KMS-11 (cell line): ENCODE measurements at regions not wholly inside any gene's neighbourhood (a gene's known extent, or its start where the extent isn't known, plus 50 kb on each side); places are given as distances from the start of the nearest gene placed in this dataset.

Source experiments
- H2AFZ ChIP-seq: fragments of 200-600 bp; sonication (generic); 2 replicates; pipeline ENCODE4 v1.6.1; 2016; ENCODE audit warnings: antibody characterized with exemption, mixed run types, low read depth
- H3K27ac ChIP-seq: fragments of 200-600 bp; sonication (generic); 2 replicates; pipeline ENCODE4 v1.6.1; 2016; ENCODE audit warnings: mild to moderate bottlenecking, mixed run types
- H3K27me3 ChIP-seq: fragments of 200-600 bp; sonication (generic); 2 replicates; pipeline ENCODE4 v1.6.1; 2017; ENCODE audit warnings: mild to moderate bottlenecking, low read depth, mixed run types, moderate library complexity; ENCODE audit not compliant: insufficient read depth
- H3K36me3 ChIP-seq: fragments of 200-600 bp; sonication (generic); 2 replicates; pipeline ENCODE4 v1.6.1; 2017; ENCODE audit warnings: mild to moderate bottlenecking, mixed run types; ENCODE audit not compliant: insufficient read depth
- H3K4me1 ChIP-seq: fragments of 200-600 bp; sonication (generic); 2 replicates; pipeline ENCODE4 v1.6.1; 2016; ENCODE audit warnings: mild to moderate bottlenecking, low read depth, mixed run types; ENCODE audit not compliant: poor library complexity, severe bottlenecking
- H3K4me2 ChIP-seq: fragments of 200-600 bp; sonication (generic); 2 replicates; pipeline ENCODE4 v1.7.0; 2016; ENCODE audit warnings: mild to moderate bottlenecking, mixed run types
- H3K4me3 ChIP-seq: fragments of 200-600 bp; sonication (generic); IDR thresholded peaks from 2 replicates; pipeline ENCODE4 v1.6.1; 2017; ENCODE audit warnings: low read depth, low read length, mixed read lengths; ENCODE audit not compliant: insufficient read depth
- H3K79me2 ChIP-seq: fragments of 200-600 bp; sonication (generic); 2 replicates; pipeline ENCODE4 v1.6.1; 2016; ENCODE audit warnings: low read depth, mixed run types; ENCODE audit not compliant: insufficient read depth
- H3K9ac ChIP-seq: fragments of 200-600 bp; sonication (generic); 2 replicates; pipeline ENCODE4 v1.6.1; 2016; ENCODE audit warnings: mild to moderate bottlenecking, mixed run types
- H4K20me1 ChIP-seq: fragments of 200-600 bp; sonication (generic); 2 replicates; pipeline ENCODE4 v1.6.1; 2016; ENCODE audit warnings: mild to moderate bottlenecking, mixed run types; ENCODE audit not compliant: insufficient read depth
- CTCF ChIP-seq: fragments of 200-600 bp; sonication (generic); conservative IDR thresholded peaks from 2 replicates; pipeline ENCODE4 v1.6.1; 2017; ENCODE audit warnings: low read depth, mild to moderate bottlenecking, antibody characterized with exemption, low read length, moderate library complexity, mixed read lengths

- H3K27ac ChIP-seq: no peak overlapping the region
- no peaks in the 10 kb centered on the region for H3K27me3 ChIP-seq
- no peak overlapping the region for H3K9ac ChIP-seq
- H3K36me3 ChIP-seq: no peaks in the 10 kb centered on the region
- H4K20me1 ChIP-seq: no peaks in the 10 kb centered on the region
- no peak overlapping the region for H3K4me2 ChIP-seq
- TF ChIP-seq CTCF: no peak
- no peaks in the 10 kb centered on the region for H3K79me2 ChIP-seq
- H3K4me3 ChIP-seq: no peak overlapping the region
- no peaks in the 10 kb centered on the region for H3K4me1 ChIP-seq
- no peak overlapping the region for H2AFZ ChIP-seq
Observed at GRCh38 chr3:193816028-193816395, 223.0 kb downstream of the OPA1 start.

GRCh38 chr3:193816656-193817311, 223.8 kb downstream of the OPA1 start:
- Histone ChIP-seq H4K20me1 (no peaks in the 10 kb centered on the region), H3K27me3 (no peaks in the 10 kb centered on the region), H3K4me2 (no peak overlapping the region), H3K9ac (no peak overlapping the region), H3K4me3 (no peak overlapping the region), H3K36me3 (no peaks in the 10 kb centered on the region), H3K4me1 (no peaks in the 10 kb centered on the region), H2AFZ (no peak overlapping the region), H3K27ac (no peak overlapping the region), H3K79me2 (no peaks in the 10 kb centered on the region)
- TF ChIP-seq CTCF: no peak

GRCh38 chr3:193819117-193820010, 226.4 kb downstream of the OPA1 start:
- Histone ChIP-seq H3K79me2 (no peaks in the 10 kb centered on the region), H3K4me2 (no peak overlapping the region), H2AFZ (no peak overlapping the region), H3K9ac (no peak overlapping the region), H3K27ac (no peak overlapping the region), H4K20me1 (no peaks in the 10 kb centered on the region), H3K4me3 (no peak overlapping the region), H3K27me3 (no peaks in the 10 kb centered on the region), H3K36me3 (no peaks in the 10 kb centered on the region), H3K4me1 (no peaks in the 10 kb centered on the region)
- no peak for TF ChIP-seq CTCF

- Histone ChIP-seq H3K9ac (no peak overlapping the region), H3K27ac (no peak overlapping the region), H4K20me1 (no peaks in the 10 kb centered on the region), H3K36me3 (no peaks in the 10 kb centered on the region), H2AFZ (no peak overlapping the region), H3K27me3 (no peaks in the 10 kb centered on the region), H3K79me2 (no peaks in the 10 kb centered on the region), H3K4me3 (no peak overlapping the region), H3K4me2 (no peak overlapping the region), H3K4me1 (no peaks in the 10 kb centered on the region)
- no peak for TF ChIP-seq CTCF
Observed at GRCh38 chr3:193821151-193821668, 228.2 kb downstream of the OPA1 start.
